Left ventricle myocardium inferior (tissue), 1 donor: ENCODE measurements at regions not wholly inside any gene's neighbourhood (a gene's known extent, or its start where the extent isn't known, plus 50 kb on each side); places are given as distances from the start of the nearest gene placed in this dataset.

Experiments used
- DNase-seq: peaks from one replicate; pipeline ENCODE4 v3.0.0-alpha.2; 2020
- H3K27ac ChIP-seq: fragments of 200-600 bp; replicated peaks from 2 replicates; pipeline ENCODE4 v1.8.0; 2021
- H3K27me3 ChIP-seq: fragments of 200-600 bp; 2 replicates; pipeline ENCODE4 v1.8.0; 2021; ENCODE audit warnings: low read depth
- H3K36me3 ChIP-seq: fragments of 200-600 bp; 2 replicates; pipeline ENCODE4 v1.8.0; 2021
- H3K4me1 ChIP-seq: fragments of 200-600 bp; 2 replicates; pipeline ENCODE4 v1.8.0; 2021
- H3K4me3 ChIP-seq: fragments of 200-600 bp; 2 replicates; pipeline ENCODE4 v1.8.0; 2021; ENCODE audit warnings: mild to moderate bottlenecking, moderate library complexity
- H3K9me3 ChIP-seq: fragments of 200-600 bp; replicated peaks from 2 replicates; pipeline ENCODE4 v1.8.0; 2021
- intact Hi-C: fragments of 100-400 bp; cut with micrococcal nuclease; formaldehyde crosslinking; loops from one replicate; pipeline ENCODE4 v1.11.0; 2022
- TF ChIP-seq, protein P1 (sequence below): fragments of 200-600 bp; IDR thresholded peaks from 2 replicates; pipeline ENCODE4 v1.8.0; 2021; ENCODE audit warnings: antibody characterized with exemption, mild to moderate bottlenecking, borderline replicate concordance
- donor health status: DM: no; HTN: yes; CAD: no; lungs with severe emphysema.

- H3K36me3 ChIP-seq, result no peaks in the 10 kb centered on the region
These were observed 239.8 kb downstream of the ZNF674 start for GRCh38 chrX:46305431-46305830.

GRCh38 chrX:46301903-46302302, 243.3 kb downstream of the ZNF674 start:
- TF ChIP-seq, protein P1, sequence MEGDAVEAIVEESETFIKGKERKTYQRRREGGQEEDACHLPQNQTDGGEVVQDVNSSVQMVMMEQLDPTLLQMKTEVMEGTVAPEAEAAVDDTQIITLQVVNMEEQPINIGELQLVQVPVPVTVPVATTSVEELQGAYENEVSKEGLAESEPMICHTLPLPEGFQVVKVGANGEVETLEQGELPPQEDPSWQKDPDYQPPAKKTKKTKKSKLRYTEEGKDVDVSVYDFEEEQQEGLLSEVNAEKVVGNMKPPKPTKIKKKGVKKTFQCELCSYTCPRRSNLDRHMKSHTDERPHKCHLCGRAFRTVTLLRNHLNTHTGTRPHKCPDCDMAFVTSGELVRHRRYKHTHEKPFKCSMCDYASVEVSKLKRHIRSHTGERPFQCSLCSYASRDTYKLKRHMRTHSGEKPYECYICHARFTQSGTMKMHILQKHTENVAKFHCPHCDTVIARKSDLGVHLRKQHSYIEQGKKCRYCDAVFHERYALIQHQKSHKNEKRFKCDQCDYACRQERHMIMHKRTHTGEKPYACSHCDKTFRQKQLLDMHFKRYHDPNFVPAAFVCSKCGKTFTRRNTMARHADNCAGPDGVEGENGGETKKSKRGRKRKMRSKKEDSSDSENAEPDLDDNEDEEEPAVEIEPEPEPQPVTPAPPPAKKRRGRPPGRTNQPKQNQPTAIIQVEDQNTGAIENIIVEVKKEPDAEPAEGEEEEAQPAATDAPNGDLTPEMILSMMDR, result no peak
- intact Hi-C loops, result no loop called here

More at GRCh38 chrX:46305431-46305830, 239.8 kb downstream of the ZNF674 start:
- Histone ChIP-seq H3K4me1 (no peaks in the 10 kb centered on the region), H3K9me3 (no peaks in the 10 kb centered on the region), H3K27me3 (no peaks in the 10 kb centered on the region), H3K27ac (no peak overlapping the region), H3K4me3 (no peak overlapping the region)
- DNase-seq, result no peak
- TF ChIP-seq, protein P1, result no peak
- intact Hi-C loops, result no loop called here

DNA sequence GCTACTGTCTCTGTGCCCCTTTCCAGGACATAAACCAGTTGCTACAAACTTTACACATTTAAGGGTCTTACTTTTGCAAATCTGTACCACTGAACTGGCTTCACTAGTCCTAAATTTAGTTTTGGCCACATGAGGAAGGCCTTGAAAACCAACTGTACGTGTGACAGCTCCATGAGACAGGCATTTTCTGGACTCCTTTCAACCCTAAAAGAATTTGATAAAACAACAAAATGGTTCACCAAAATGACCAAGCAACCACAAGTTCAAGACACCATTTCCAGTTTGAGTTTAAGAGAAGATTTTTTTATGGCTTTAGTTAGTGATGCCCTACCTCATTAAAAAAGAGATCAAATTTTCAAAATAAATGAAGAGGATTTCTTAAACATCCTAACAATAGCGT, 246.4 kb downstream of the ZNF674 start:
- H3K36me3 ChIP-seq, result no peaks in the 10 kb centered on the region
- DNase-seq, result no peak
- H3K9me3 ChIP-seq, result no peaks in the 10 kb centered on the region
- no peak overlapping the region for H3K4me3 ChIP-seq
- no peak overlapping the region for H3K27ac ChIP-seq
- no peaks in the 10 kb centered on the region for H3K4me1 ChIP-seq
- TF ChIP-seq, protein P1, result no peak
- H3K27me3 ChIP-seq, result no peaks in the 10 kb centered on the region
- intact Hi-C loops, result no loop called here

More at GRCh38 chrX:46301903-46302302, 243.3 kb downstream of the ZNF674 start:
- no peak for DNase-seq
- H3K4me1 ChIP-seq, result no peaks in the 10 kb centered on the region
- no peak overlapping the region for H3K4me3 ChIP-seq
- no peaks in the 10 kb centered on the region for H3K9me3 ChIP-seq
- no peak overlapping the region for H3K27ac ChIP-seq
- no peaks in the 10 kb centered on the region for H3K27me3 ChIP-seq
- H3K36me3 ChIP-seq, result no peaks in the 10 kb centered on the region

- intact Hi-C loops, result no loop called here
- H3K27me3 ChIP-seq, result no peaks in the 10 kb centered on the region
- no peaks in the 10 kb centered on the region for H3K9me3 ChIP-seq
- no peak overlapping the region for H3K27ac ChIP-seq
- H3K4me1 ChIP-seq, result no peaks in the 10 kb centered on the region
- DNase-seq, result no peak
- H3K36me3 ChIP-seq, result no peaks in the 10 kb centered on the region
- TF ChIP-seq, protein P1, result no peak
- H3K4me3 ChIP-seq, result no peak overlapping the region
These were observed 249.3 kb downstream of the ZNF674 start for GRCh38 chrX:46295963-46296362.

- H3K9me3 ChIP-seq, result no peaks in the 10 kb centered on the region
- H3K4me1 ChIP-seq, result no peaks in the 10 kb centered on the region
- intact Hi-C loops, result no loop called here
- TF ChIP-seq, protein P1, result no peak
- no peak for DNase-seq
- no peak overlapping the region for H3K27ac ChIP-seq
- H3K4me3 ChIP-seq, result no peak overlapping the region
- H3K27me3 ChIP-seq, result no peaks in the 10 kb centered on the region
- H3K36me3 ChIP-seq, result no peaks in the 10 kb centered on the region
These were observed 251.0 kb downstream of the ZNF674 start for GRCh38 chrX:46294234-46294633.

DNA sequence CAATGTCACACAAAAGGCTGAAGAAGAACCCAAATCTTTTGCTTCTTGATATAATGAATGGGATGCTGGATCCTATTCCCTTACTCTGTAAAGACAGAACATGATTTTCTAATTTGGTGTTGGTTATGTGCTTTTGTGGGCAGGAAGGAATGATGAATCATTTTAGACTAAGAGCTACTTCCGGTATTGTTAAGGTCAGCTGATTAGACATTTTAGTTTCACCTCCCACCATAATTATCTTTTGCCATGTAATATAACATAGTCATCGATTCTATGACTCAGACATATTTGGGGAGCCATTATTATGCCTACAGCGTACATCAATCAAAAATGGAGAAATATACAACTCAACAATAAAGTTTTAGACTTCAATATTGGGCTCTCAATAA, 265.3 kb downstream of the ZNF674 start:
- TF ChIP-seq, protein P1, result no peak
- no peak overlapping the region for H3K27ac ChIP-seq
- no peaks in the 10 kb centered on the region for H3K27me3 ChIP-seq
- intact Hi-C loops, result no loop called here
- no peak for DNase-seq
- no peaks in the 10 kb centered on the region for H3K36me3 ChIP-seq
- no peak overlapping the region for H3K4me3 ChIP-seq
- H3K9me3 ChIP-seq, result no peaks in the 10 kb centered on the region
- no peaks in the 10 kb centered on the region for H3K4me1 ChIP-seq
